Medulla oblongata (tissue), 1 donor: ENCODE measurements at regions not wholly inside any gene's neighbourhood (a gene's known extent, or its start where the extent isn't known, plus 50 kb on each side); places are given as distances from the start of the nearest gene placed in this dataset.

Experiments
- DNase-seq: peaks from one replicate; pipeline ENCODE4 v3.0.0-alpha.2; 2015; ENCODE audit errors: extremely low spot score

GRCh38 chr6:96465321-96465903, 56.2 kb upstream of the UFL1 start:
- no peak for DNase-seq

- DNase-seq: no peak
Measured at GRCh38 chr6:96466147-96466863, 55.3 kb upstream of the UFL1 start.

- DNase-seq: no peak
Measured at GRCh38 chr6:96467814-96468213, 53.8 kb upstream of the UFL1 start.

GRCh38 chr6:96468281-96468680, 53.3 kb upstream of the UFL1 start:
- no peak for DNase-seq

- peak; percentile 29 for DNase-seq
Measured at GRCh38 chr6:96468681-96469224, 52.9 kb upstream of the UFL1 start.

- DNase-seq: no peak
Measured at GRCh38 chr6:96469312-96469711, 52.3 kb upstream of the UFL1 start.

GRCh38 chr6:96470296-96470695, 51.3 kb upstream of the UFL1 start:
- DNase-seq: no peak
